ENCODE measurements at regions not wholly inside any gene's neighbourhood (a gene's known extent, or its start where the extent isn't known, plus 50 kb on each side); places are given as distances from the start of the nearest gene placed in this dataset.

GRCh38 chr1:182299728-182300616, 91.6 kb downstream of the GLUL start (continued):
- TF ChIP-seq ZBTB2 (IDR thresholded peaks at IDR 0.05) = peak; percentile 83
- TF ChIP-seq TBP (optimal IDR thresholded peaks at IDR 0.05; ENCODE audit: low read depth, low read length) = peak; percentile 80
- TF ChIP-seq ZFX (CRISPR knock-in tag; IDR thresholded peaks at IDR 0.05) = peak; percentile 55
- TF ChIP-seq JUND (IDR thresholded peaks at IDR 0.05; ENCODE audit: borderline replicate concordance, low read depth, low read length) = peak; percentile 98
- peak; percentile 97 for TF ChIP-seq JUND (tag; IDR thresholded peaks at IDR 0.05; ENCODE audit: borderline replicate concordance, low read depth, low read length)
- peak; percentile 99 for TF ChIP-seq ZNF395 (CRISPR knock-in tag; IDR thresholded peaks at IDR 0.05)
- peak; percentile 24 for TF ChIP-seq PCBP2 (IDR thresholded peaks at IDR 0.05; ENCODE audit: low read depth, low read length, poor library complexity, severe bottlenecking)
- TF ChIP-seq GTF2E2 (tag; IDR thresholded peaks at IDR 0.05) = peak; percentile 28; the same call in 1 of the 2 replicates
- TF ChIP-seq BCLAF1 (IDR thresholded peaks at IDR 0.05; ENCODE audit: borderline replicate concordance in 1 of 2, control insufficient read depth in 1 of 2, low read depth in 2 of 2, low read length in 1 of 2) = peak; percentile 70 to 81; a peak in 2 of 4 replicates
- TF ChIP-seq ZBTB26 (CRISPR knock-in tag; IDR thresholded peaks at IDR 0.05) = peak; percentile 92
- no peak for TF ChIP-seq MTF1 (CRISPR knock-in tag; IDR thresholded peaks at IDR 0.05; ENCODE audit: borderline replicate concordance)
- peak; percentile 87 for TF ChIP-seq RBBP5 (IDR thresholded peaks at IDR 0.05; ENCODE audit: borderline replicate concordance, insufficient read depth, low read length, poor library complexity, severe bottlenecking)
- TF ChIP-seq MAX (CRISPR knock-in tag; IDR thresholded peaks at IDR 0.05) = peak; percentile 75
- peak; percentile 84 for TF ChIP-seq ARHGAP35 (IDR thresholded peaks at IDR 0.05; ENCODE audit: partially characterized antibody)

Data from K562 (cell line).